ENCODE measurements at regions not wholly inside any gene's neighbourhood (a gene's known extent, or its start where the extent isn't known, plus 50 kb on each side); places are given as distances from the start of the nearest gene placed in this dataset.
"Not testable (repeated sequence)": the region's sequence is repeated elsewhere in the genome, so short reads cannot be mapped to it uniquely, and the experiment has no call there.

DNA sequence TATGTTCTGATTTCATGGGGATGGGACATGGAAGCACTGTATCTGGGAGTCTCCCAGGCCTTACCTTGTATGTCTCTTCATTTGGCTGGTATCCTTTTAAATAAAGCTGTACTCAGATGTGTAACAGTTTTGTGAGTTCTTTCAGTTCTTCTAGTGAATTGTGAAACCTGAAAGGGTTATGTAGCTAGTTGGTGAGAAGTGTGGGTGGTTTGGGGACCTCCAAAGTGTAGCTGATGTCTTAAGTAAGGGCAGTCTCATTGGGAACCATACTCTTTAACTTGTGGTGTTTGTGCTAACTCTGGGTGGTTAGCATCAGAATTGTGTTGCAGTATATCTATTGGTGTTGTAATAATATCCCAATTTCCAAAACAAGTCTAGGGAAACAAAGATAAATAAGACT is 166.9 kb upstream of the CCNH start:
- Histone ChIP-seq H3K9me3 (no peaks in the 10 kb centered on the region), H3K36me3 (no peaks in the 10 kb centered on the region), H3K27ac (no peak overlapping the region), H3K4me1 (no peaks in the 10 kb centered on the region), H3K4me3 (no peak overlapping the region), H3K27me3 (ENCODE audit: low read depth) (no peaks in the 10 kb centered on the region)
- intact Hi-C loops (cut with DNase I), result no loop called here
- DNase-seq, result no peak
- no peak for TF ChIP-seq CTCF (IDR thresholded peaks at IDR 0.05)
- ATAC-seq, result no peak

GRCh38 chr5:87576867-87577266 is 164.1 kb upstream of the CCNH start:
- no peak overlapping the region for H3K4me3 ChIP-seq
- TF ChIP-seq CTCF (IDR thresholded peaks at IDR 0.05), result no peak
- H3K27me3 ChIP-seq (ENCODE audit: low read depth), result no peaks in the 10 kb centered on the region
- ATAC-seq, result no peak
- no peak overlapping the region for H3K27ac ChIP-seq
- intact Hi-C loops (cut with DNase I), result no loop called here
- H3K36me3 ChIP-seq, result no peaks in the 10 kb centered on the region
- no peaks in the 10 kb centered on the region for H3K9me3 ChIP-seq
- H3K4me1 ChIP-seq, result no peaks in the 10 kb centered on the region
- DNase-seq, result no peak

- H3K9me3 ChIP-seq; H3K27me3 ChIP-seq (ENCODE audit: low read depth); H3K27ac ChIP-seq; intact Hi-C loops (cut with DNase I); H3K4me3 ChIP-seq; ATAC-seq; H3K36me3 ChIP-seq; DNase-seq; H3K4me1 ChIP-seq: not testable (repeated sequence)
Measured at GRCh38 chr5:87576306-87576705, 163.6 kb upstream of the CCNH start.

- no peaks in the 10 kb centered on the region for H3K27me3 ChIP-seq (ENCODE audit: low read depth)
- intact Hi-C loops (cut with DNase I), result no loop called here
- H3K4me3 ChIP-seq, result no peak overlapping the region
- H3K36me3 ChIP-seq, result no peaks in the 10 kb centered on the region
- no peaks in the 10 kb centered on the region for H3K9me3 ChIP-seq
- TF ChIP-seq CTCF (IDR thresholded peaks at IDR 0.05), result no peak
- ATAC-seq (no peak), DNase-seq (no peak)
- no peaks in the 10 kb centered on the region for H3K4me1 ChIP-seq
- no peak overlapping the region for H3K27ac ChIP-seq
Measured at GRCh38 chr5:87574106-87574505, 161.4 kb upstream of the CCNH start.

- intact Hi-C loops (cut with DNase I), result no loop called here
- no peak for ATAC-seq
- no peak overlapping the region for H3K4me3 ChIP-seq
Measured at GRCh38 chr5:87572611-87573010, 159.9 kb upstream of the CCNH start.

DNA sequence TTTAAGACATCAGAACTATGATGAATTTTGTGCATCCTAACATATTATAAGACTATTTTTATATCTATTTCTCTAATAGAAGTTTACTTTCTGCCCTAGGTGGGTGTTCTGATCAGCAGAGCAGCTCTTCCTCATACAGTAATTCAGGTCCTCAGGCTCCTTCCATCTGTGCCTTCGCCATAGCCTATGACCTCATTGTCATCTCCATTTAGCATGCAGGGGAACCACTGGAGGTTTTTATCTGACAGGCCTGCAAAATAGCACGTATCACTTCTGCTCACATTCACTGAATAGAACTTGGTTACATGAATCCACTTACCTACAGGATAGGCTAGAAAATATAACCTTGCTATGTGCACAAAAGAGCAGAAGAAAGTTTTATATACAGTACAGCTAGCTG is 159.4 kb upstream of the CCNH start:
- no peak overlapping the region for H3K4me3 ChIP-seq
- no peaks in the 10 kb centered on the region for H3K4me1 ChIP-seq
- H3K27me3 ChIP-seq (ENCODE audit: low read depth), result no peaks in the 10 kb centered on the region
- no peak for TF ChIP-seq CTCF (IDR thresholded peaks at IDR 0.05)
- intact Hi-C loops (cut with DNase I), result no loop called here
- H3K36me3 ChIP-seq, result no peaks in the 10 kb centered on the region
- DNase-seq, result no peak
- no peaks in the 10 kb centered on the region for H3K9me3 ChIP-seq
- H3K27ac ChIP-seq, result no peak overlapping the region
- no peak for ATAC-seq

More at GRCh38 chr5:87572611-87573010, 159.9 kb upstream of the CCNH start:
- no peak for DNase-seq
- no peak overlapping the region for H3K27ac ChIP-seq
- H3K36me3 ChIP-seq, result no peaks in the 10 kb centered on the region
- no peak for TF ChIP-seq CTCF (IDR thresholded peaks at IDR 0.05)
- H3K4me1 ChIP-seq, result no peaks in the 10 kb centered on the region
- no peaks in the 10 kb centered on the region for H3K27me3 ChIP-seq (ENCODE audit: low read depth)
- H3K9me3 ChIP-seq, result no peaks in the 10 kb centered on the region

Data from lower lobe of right lung (tissue), 2 donors.